Activated B cell treated with CpG ODN at 0.5 μM for 24 hours (primary cell): ENCODE measurements at regions not wholly inside any gene's neighbourhood (a gene's known extent, or its start where the extent isn't known, plus 50 kb on each side); places are given as distances from the start of the nearest gene placed in this dataset.

Experiments
- ATAC-seq: fragments of 200-7000 bp; cut with Tn5 transposase; one replicate; pipeline ENCODE4 v1.10.0; 2021; ENCODE audit warnings: low read depth, mild to moderate bottlenecking, moderate library complexity
- CTCF ChIA-PET: fragments of 350-600 bp; sonication (Branson Sonifier 250); formaldehyde crosslinking; loops from one replicate; lab custom pipeline; 2021; ENCODE audit warnings: antibody characterized with exemption; lab: Charles Lee
- POLR2A ChIA-PET: fragments of 350-600 bp; sonication (Branson Sonifier 250); formaldehyde crosslinking; loops from one replicate; lab custom pipeline; 2021; ENCODE audit warnings: antibody characterized with exemption; lab: Charles Lee
- DNase-seq: peaks from one replicate; pipeline ENCODE4 v3.0.0; 2022
- H3K27ac Mint-ChIP-seq: one replicate; pipeline ENCODE4 v1.8.0; 2020; ENCODE audit warnings: mixed read lengths
- H3K27me3 Mint-ChIP-seq: one replicate; pipeline ENCODE4 v1.8.0; 2021; ENCODE audit warnings: mixed read lengths
- H3K36me3 Mint-ChIP-seq: one replicate; pipeline ENCODE4 v1.8.0; 2021; ENCODE audit warnings: low read depth, mixed read lengths
- H3K4me1 Mint-ChIP-seq: one replicate; pipeline ENCODE4 v1.8.0; 2021; ENCODE audit warnings: mixed read lengths
- H3K4me3 Mint-ChIP-seq: one replicate; pipeline ENCODE4 v1.8.0; 2020; ENCODE audit warnings: mild to moderate bottlenecking, mixed read lengths
- H3K9me3 Mint-ChIP-seq: one replicate; pipeline ENCODE4 v1.8.0; 2020; ENCODE audit warnings: mixed read lengths
- intact Hi-C: fragments of 100-400 bp; cut with micrococcal nuclease; formaldehyde crosslinking; loops from one replicate; pipeline ENCODE4 v1.15.1; 2024
- TF ChIP-seq, protein P1 (sequence below): fragments of 200-600 bp; IDR thresholded peaks from one replicate; pipeline ENCODE4 v1.8.0; 2022; ENCODE audit warnings: antibody characterized with exemption, mild to moderate bottlenecking

DNA sequence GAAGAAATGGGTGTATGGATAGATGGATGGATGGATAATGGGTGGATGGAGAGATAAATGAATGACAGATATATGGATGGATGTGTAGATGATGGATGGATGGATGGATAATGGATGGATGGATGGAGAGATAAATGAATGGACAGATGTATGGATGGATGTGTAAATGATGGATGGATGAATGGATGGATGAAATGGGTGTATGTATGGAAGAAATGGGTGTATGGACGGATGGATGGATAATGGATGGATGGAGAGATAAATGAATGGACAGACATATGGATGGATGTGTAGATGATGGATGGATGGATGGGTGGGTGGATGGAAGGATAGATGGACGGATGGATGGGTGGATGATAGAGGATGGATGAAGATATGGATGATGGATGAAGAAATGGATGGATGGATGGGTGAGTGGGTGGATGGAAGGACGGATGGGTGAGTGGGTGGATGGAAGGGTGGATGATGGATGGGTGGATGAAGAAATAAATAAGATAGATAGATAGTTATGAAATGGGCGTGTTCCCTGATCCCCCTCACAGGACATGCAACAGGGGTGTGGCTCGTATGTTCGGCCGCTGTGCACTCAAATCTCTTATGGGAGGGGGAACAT is 91.1 kb upstream of the NKX1-1 start:
- H3K4me3 Mint-ChIP-seq = no peak overlapping the region
- intact Hi-C loops = no loop called here
- H3K9me3 Mint-ChIP-seq = no peaks in the 10 kb centered on the region
- CTCF ChIA-PET = no interaction called here
- no peaks in the 10 kb centered on the region for H3K4me1 Mint-ChIP-seq
- DNase-seq (no peak), ATAC-seq (no peak)
- TF ChIP-seq, protein P1, sequence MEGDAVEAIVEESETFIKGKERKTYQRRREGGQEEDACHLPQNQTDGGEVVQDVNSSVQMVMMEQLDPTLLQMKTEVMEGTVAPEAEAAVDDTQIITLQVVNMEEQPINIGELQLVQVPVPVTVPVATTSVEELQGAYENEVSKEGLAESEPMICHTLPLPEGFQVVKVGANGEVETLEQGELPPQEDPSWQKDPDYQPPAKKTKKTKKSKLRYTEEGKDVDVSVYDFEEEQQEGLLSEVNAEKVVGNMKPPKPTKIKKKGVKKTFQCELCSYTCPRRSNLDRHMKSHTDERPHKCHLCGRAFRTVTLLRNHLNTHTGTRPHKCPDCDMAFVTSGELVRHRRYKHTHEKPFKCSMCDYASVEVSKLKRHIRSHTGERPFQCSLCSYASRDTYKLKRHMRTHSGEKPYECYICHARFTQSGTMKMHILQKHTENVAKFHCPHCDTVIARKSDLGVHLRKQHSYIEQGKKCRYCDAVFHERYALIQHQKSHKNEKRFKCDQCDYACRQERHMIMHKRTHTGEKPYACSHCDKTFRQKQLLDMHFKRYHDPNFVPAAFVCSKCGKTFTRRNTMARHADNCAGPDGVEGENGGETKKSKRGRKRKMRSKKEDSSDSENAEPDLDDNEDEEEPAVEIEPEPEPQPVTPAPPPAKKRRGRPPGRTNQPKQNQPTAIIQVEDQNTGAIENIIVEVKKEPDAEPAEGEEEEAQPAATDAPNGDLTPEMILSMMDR = no peak
- no peaks in the 10 kb centered on the region for H3K36me3 Mint-ChIP-seq
- H3K27ac Mint-ChIP-seq = no peak overlapping the region
- H3K27me3 Mint-ChIP-seq = no peaks in the 10 kb centered on the region
- POLR2A ChIA-PET = no interaction called here

DNA sequence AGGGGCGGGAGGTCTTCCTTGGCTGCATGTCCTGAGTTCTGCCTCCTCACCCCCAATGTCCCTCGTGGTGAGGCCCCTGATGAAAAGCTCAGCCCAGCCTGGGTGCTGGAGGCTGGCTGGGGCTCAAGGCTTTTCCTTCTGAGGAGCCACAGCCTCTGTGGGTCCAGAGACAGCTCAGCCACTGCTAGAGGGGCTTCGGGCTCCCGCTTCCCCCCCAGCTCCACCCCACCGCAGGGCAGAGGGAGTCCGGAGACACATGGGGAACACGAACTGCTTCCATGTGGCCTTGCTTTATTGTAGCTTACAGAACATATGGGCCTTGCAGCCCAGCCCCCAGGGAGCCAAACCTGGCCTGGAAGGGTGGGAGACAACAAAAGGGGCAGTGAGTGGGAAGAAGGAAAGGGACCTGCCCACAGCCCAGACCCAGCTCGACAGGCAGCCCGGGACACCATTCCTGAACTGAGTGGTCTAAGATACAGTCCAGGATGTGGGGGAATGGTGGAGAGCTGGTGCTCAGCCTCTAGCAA is 89.9 kb upstream of the NKX1-1 start:
- Mint-ChIP-seq H3K27ac (no peak overlapping the region), H3K36me3 (no peaks in the 10 kb centered on the region), H3K4me3 (no peak overlapping the region), H3K4me1 (no peaks in the 10 kb centered on the region), H3K9me3 (no peaks in the 10 kb centered on the region), H3K27me3 (peaks cover 2% of the 10 kb centered on the region)
- intact Hi-C loops = no loop called here
- TF ChIP-seq, protein P1 = no peak
- ATAC-seq = no peak
- DNase-seq = no peak
- ChIA-PET CTCF (no interaction called here), POLR2A (no interaction called here)

DNA sequence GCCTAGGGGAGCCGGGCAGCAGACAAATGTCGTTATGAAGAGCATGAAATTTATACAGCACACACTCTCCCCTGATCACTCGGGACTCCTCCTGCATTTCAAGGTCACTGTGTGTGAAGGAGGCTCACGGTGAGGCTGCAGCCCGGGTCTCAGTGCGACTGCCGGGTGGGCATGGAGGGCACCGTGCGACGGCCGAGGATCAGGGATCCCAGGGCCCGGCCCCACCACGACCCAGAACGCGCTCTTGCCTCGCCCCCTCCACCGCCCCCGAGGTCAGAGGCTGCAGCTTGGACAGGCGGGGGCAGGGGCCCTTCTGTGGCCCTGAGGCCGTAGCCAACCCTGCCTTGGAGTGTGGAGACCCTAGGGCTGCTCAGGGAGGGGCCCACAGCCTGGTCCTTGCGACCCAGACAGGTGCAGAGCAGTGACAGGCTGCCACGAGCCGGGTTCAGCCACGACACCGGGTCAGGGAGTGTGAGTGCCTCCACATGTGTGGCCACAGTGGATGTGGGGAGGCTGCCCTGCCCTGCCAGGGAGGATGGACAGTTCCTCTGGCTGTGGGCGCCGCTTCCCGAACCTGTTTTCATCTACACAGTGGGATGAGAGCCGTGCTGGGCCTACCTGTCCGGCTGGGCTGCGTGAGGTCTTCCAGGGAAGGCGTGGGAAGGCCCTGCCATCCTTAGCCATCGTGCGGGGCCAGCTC is 89.3 kb upstream of the NKX1-1 start:
- H3K4me3 Mint-ChIP-seq = no peak overlapping the region
- ATAC-seq (no peak), DNase-seq (no peak)
- H3K4me1 Mint-ChIP-seq = no peaks in the 10 kb centered on the region
- no peaks in the 10 kb centered on the region for H3K36me3 Mint-ChIP-seq
- peaks cover 2% of the 10 kb centered on the region for H3K27me3 Mint-ChIP-seq
- no peak overlapping the region for H3K27ac Mint-ChIP-seq
- intact Hi-C loops = no loop called here
- ChIA-PET CTCF (no interaction called here), POLR2A (no interaction called here)
- no peaks in the 10 kb centered on the region for H3K9me3 Mint-ChIP-seq
- TF ChIP-seq, protein P1 = no peak

DNA sequence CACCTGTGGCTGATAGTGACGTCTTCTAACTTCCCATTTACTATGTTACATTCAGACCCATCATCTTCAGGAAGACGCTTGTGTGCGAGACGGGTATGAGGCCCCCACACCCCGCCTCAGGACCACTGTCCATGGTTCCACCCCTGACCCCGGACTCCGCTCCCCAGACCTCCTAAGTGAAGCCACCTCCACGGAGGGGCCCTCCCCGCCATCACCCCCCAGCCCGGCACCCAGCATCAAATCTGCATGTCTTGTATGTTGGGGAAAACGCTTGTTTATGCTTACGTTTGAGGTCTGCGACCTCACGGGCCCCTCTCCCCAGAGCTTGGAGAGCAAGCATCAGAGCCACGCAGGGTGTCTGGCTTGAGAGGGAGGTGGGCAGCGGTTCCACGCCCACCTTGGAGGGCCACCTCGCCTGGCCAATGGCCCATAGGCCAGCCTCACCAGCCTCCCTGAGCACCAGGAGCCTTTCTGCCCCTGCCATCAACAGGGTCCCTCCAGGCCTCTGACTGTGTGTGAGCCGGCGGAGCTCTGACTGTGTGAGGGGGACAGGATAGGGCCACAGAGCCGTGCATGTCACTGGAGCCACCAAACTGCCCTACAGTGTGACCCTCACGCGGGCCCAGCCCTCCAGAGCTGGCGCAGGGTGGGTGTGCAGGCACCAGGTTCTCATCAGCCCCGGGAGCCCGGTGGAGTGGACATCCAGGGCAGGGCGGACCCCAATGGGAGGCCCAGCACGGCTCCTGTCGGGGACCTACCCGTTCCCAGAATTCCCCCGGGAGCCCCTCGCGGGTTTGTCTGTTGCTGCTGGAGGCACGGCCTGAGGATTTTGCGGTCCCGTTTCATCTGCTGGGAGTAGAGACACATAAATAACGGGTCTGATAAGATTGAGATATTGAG is 88.4 kb upstream of the NKX1-1 start:
- no peaks in the 10 kb centered on the region for H3K4me1 Mint-ChIP-seq
- H3K36me3 Mint-ChIP-seq = no peaks in the 10 kb centered on the region
- no peak overlapping the region for H3K4me3 Mint-ChIP-seq
- TF ChIP-seq, protein P1 = no peak
- ATAC-seq = no peak
- intact Hi-C loops = no loop called here
- H3K27ac Mint-ChIP-seq = no peak overlapping the region
- no peaks in the 10 kb centered on the region for H3K9me3 Mint-ChIP-seq
- ChIA-PET CTCF (no interaction called here), POLR2A (no interaction called here)
- no peak for DNase-seq
- H3K27me3 Mint-ChIP-seq = peaks cover 3% of the 10 kb centered on the region
